ENCODE measurements at regions not wholly inside any gene's neighbourhood (a gene's known extent, or its start where the extent isn't known, plus 50 kb on each side); places are given as distances from the start of the nearest gene placed in this dataset.
"Not testable (repeated sequence)": the region's sequence is repeated elsewhere in the genome, so short reads cannot be mapped to it uniquely, and the experiment has no call there.

DNA sequence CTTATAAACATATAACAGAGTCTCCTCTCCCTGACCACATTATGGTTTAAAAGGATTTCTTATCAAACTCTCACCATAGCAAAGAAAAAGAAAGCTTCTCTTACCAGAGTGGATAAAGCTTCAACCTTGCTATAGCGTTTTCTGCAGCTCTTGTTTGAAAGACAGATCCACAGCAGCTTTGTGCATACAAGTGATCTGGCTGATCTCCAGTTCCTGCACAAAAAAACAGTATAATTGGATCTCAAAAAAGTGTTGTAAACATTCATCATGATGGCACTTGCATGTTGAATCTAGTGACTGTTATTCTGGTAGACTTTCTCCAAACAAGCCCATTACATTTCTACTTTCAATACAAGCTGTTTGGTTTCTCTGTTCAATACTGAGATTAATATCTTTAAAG lies 178.9 kb upstream of the MGAT4C start:
- DNase-seq, result no peak

DNA sequence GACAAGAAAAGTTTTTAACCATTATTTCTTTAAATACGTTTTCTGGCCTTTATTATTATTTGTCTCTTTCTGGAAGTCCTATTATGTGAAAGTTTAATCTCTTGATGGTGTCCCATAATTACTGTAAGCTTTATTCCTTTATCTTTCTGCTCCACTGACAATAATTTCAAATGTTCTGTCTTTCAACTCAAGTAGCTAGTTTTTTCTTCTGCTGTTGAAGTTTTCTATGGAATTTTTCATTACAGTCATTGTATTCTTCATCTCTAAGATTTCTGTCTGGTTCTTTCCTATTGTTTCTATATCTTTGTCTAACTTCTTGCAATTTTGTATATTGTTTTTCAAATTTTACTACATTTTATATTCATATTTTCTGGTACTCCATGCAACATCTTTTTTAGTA lies 173.6 kb upstream of the MGAT4C start:
- no peak for DNase-seq

DNA sequence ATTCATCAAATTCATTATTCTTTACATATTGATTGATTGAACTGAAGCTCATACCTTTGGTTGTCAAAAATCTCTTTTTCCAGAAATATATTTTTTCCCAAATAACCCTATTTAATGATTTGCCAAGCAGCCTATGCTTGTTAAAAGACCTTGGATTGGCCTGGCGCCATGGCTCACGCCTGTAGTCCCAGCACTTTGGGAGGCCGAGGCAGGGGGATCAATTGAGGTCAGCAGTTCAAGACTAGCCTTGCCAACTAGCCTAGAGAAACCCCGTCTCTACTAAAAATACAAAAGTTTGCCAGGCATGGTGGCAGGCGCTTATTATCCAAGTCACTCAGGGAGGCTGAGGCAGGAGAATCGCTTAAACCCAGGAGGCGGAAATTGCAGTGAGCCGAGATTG lies 165.1 kb upstream of the MGAT4C start:
- no peak for DNase-seq

DNA sequence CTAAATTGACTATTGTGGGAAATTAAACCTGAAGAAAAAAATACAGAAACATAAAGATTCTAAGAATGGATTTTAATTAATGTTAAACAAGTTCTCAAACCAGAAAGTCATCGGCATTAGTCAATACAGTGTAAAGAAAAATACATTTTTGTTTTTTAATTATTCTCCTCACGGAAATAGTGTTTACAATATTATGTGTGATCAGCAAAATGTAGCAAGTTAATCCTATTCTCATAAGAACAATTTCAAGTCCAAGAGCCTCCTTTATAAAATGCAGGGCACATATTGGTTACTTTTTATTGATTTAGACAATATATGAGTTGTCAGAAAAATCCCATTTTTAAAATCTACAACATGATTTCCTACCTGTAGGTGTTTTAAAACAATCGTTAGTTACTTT lies 158.0 kb upstream of the MGAT4C start:
- DNase-seq, result no peak

DNA sequence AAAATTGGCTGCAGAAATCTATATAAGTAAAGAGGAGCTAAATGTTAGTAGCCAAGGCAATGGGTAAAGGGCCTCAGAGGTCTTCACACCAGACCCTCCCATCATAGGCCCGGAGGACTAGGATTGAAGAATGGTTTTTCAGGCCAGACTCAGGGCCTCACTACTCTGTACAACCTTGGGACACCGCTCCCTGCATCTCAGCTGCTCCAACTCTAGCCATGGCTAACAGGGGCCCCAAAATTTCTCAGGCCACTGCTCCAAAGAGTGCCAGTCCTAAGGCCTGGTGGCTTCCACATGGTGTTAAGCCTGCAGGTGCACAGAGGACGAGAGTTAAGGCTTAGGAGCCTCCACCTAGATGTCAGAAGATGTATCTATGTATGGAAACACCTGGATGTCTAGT lies 155.5 kb upstream of the MGAT4C start:
- no peak for DNase-seq

DNA sequence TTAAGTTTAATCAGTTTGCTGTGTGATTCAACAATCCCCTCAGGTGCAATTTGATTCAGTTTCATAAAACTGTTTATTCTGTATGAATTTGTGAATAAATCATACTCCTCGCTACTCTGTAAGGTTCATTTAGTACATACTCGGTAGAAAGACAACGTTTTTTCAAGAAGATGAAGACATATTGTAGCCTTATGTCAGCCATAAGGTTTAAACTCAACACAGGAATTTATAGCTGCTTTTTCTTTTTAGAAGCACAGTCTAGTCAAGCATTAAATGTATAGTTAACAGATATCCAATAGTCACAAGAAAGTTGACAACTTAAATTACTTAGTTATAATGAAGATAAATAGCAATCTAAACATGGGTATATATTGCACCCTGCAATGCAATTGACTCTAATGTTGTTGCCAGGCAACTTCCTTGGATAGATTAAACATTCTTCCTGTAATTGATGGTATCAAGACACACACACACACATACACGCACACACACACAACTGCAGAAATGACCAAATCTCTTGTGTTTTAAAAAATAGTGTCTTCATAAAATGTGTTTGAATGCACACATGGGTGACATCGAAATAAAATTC lies 151.5 kb upstream of the MGAT4C start:
- no peak for DNase-seq

DNA sequence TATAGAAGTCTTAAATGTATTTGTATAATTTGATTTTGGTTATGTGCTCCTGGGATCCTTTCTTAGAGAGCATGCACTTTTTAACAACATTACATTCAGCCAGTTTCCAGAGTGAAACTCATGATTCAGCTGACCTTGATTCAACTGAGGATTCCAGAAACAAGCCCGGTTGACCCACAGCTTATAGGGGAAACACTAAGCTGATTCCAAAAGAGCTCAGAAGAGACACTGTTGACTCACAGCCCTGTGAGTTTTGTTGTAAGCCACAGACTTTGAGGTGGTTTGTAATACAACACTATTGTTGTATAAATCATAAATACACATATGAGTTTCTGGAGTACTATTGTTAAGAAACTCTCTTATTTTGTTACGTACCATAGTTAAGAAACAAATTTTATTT lies 133.8 kb upstream of the MGAT4C start:
- DNase-seq, result no peak

DNA sequence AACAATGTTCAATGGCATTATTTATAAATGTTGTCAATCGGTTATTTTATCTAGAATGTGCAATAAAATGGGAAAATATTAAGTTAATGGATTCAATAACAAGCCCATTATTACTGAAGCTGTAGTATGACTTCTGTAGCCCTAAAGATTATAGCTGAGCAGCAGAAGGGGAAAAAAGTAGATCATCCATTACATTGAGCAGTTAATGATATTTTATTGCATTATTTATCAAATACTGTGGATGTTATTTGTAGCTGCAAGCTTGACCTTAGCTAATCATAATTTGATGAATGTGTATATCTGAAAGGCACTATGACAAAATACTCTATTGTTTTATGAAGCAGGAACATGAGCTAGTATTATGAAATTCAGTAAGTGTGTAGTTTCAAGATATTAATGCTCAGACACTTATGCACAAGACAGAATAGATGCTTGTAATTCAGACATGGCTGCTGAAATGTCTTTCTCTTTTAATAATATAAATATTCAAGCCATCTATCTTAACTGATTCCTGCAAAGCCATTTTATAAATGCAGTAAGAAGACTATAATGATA lies 131.5 kb upstream of the MGAT4C start:
- DNase-seq, result no peak

DNA sequence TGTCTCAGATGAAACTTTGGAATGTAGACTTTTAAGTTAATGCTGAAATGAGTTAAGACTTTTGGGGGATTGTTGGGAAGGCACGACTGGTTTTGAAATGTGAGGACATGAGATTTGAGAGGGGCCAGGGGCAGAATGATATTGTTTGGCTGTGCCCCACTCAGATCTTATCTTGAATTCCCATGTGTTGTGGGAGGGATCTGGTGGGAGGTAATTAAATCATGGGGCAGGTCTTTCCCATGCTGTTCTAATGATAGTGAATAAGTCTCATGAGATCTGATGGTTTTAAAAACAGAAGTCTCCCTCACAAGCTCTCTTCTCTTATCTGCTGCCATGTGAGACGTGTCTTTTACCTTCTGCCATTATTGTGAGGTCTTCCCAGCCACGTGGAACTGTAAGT lies 127.6 kb upstream of the MGAT4C start:
- DNase-seq, result not testable (repeated sequence)

DNA sequence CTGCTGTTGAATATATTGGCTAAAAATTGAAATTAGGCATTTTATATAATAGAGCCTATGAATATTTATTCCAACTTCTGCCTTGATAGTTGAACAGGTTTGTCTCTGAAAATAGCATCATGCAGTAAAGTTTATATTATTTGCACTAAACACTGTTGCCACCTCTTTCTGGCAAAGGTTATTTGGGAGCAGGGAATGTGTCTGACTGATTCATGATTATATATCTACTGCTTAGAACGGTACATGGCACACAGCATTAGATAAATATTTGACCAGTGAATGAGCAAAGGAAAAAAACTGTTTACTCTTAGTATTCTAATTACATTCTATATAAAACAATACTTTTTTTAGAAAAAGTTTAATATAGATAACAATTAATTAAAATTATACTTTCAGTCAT lies 123.1 kb upstream of the MGAT4C start:
- DNase-seq, result no peak

DNA sequence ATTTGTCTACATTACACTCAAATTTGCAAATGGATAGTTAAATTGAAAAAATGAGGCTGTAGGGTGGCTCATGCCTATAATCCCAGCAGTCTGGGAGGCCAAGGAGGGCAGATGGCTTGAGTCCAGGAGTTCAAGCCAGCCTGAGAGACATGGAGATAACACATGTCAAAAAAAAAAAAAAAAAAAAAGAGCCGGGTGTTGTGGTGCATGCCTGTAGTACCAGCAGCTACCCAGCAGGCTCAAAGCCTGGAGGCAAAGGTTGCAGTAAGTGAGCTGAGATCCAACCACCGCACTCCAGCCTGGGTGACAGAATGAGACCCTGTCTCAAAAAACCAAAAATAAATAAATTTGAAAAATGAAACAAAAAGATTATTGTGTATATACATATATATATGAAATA lies 119.9 kb upstream of the MGAT4C start:
- DNase-seq, result no peak

DNA sequence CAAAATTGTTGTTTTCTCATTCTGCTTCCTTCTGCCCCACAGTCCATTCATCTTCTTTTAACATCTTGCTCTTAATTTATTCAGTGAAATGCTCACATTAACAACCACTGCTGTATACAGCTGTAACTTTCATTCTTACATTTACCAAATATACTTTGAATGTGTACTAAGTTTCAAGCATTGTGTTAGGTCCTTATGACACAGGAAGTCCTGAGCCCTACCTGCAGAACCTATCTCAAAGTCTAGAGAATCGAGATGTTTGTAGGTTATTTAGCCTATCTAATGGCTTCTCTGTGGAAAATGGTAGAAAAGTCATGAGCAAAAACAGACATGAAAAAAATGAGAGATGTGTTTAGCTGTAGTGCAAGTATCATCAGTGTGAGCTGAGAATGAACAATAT lies 117.6 kb upstream of the MGAT4C start:
- no peak for DNase-seq

DNA sequence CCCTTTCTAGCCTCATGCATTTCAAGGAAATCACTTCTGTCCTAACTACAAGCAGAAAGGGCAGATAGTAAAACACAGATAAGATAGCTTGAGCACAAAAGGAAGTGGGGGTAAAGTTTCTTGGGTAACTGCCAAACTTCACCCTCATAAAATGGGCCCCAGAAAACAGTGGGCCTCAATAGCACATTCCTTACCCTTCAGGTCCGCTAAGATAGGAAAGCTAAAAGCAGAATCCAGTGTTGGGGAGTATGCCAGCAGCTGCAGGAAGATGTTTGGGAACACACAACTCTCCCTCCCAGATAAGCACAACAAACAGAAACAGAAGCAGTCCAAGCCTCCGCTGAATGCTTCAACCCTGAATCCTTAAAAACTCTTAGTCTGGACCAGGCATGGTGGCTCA lies 110.9 kb upstream of the MGAT4C start:
- DNase-seq, result no peak

DNA sequence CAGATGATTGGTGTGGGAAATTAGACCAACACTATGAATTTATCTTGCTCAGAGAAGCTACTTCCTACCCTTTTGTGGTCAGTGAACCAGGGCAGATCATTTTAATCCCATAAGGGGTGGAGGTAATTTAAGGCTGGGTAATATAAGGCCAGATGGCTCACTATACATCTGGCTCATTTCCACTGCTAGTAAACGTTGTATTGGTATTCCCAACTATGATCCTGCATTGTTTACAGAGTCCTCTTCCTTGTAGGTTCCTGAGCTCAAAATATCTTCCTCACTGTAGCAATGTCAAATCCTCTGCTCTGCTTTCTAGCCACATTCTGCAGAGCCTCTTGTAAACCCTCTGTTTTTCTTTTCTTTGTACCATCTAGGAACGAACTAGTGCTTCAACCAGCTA lies 93.0 kb upstream of the MGAT4C start:
- DNase-seq, result no peak

DNA sequence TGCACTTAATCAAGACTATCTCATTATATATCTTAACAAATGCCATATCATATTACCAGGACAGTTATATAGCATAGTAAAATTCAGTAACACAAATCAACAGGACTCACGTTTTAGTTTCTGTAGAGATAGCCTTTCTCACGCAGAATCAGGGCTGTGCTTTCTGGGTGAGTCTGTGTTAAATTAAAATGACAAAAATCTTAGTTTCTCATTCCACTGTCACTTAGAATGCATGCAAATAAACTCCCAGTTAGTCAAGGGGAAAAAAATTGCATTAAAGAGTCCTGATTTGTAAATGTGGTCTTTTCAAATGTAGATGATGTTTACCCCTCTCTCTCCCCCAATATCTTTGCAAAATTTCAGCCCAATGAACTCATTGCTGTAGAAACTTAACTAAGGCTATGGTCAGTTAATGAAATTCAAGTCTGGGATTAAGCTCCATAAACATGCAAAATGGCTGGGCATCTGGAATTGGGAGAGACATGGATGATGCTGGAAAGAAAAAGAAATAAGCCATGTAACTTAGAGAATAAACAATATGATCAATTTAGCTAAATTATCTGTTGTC lies 77.8 kb upstream of the MGAT4C start:
- DNase-seq, result no peak

DNA sequence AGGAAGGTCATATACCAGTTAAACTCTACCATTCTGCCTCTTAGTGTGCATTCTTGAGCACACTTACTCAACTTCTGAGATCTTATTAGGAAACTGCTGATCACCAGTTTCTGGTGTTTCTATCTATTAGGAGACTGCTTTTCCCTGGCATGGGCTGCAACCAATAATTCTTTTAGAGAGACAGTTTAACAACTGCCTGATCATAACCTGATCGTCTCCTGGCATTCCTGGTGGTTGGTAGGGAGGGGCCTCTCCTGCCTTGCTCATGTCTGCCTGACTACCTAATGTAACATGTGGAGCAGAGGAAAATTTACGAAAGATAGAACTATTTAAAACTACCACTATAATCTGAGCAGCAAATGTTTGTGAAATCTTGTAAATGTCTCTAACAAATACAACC lies 75.3 kb upstream of the MGAT4C start:
- no peak for DNase-seq

DNA sequence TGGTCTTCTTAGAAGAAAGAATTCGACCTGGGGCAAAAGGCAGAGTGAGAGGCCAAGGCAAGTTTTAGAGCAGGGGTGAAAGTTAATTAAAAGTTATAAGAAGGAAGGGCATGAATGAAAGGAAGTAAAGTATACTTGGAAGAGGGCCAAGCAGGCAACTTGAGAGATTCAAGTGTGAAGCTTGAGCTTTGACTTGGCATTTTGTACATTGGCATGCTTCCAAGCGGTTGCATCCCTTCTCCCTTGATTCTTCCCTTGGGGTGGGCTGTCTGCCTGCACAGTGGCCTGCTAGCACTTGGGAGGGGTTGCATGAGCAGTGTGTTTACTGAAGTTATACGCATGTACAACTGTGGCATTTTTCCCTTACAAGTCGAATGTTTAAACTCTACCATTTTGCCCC lies 74.8 kb upstream of the MGAT4C start:
- no peak for DNase-seq

DNA sequence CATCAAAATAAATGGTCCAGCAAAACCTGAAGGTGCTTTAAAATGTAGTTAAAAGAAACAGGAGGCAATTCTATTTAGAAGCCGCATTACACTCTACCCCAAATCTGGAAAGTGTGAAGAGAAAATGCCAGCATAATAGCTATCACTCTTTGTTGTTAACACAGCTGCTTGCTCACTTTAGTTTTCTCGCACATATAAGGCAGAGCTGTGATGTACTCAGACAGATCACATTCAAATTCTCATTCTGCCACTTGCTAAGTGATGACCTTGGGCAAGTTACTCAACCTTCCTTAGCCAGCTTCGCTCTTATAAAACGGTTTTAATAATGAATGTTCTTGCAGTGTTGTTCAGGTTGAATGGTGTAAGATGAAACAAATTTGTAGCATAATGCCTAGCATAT lies 56.0 kb upstream of the MGAT4C start:
- no peak for DNase-seq

All from hypothalamus (tissue), 51 donors.